ENCODE measurements at regions not wholly inside any gene's neighbourhood (a gene's known extent, or its start where the extent isn't known, plus 50 kb on each side); places are given as distances from the start of the nearest gene placed in this dataset.

DNA sequence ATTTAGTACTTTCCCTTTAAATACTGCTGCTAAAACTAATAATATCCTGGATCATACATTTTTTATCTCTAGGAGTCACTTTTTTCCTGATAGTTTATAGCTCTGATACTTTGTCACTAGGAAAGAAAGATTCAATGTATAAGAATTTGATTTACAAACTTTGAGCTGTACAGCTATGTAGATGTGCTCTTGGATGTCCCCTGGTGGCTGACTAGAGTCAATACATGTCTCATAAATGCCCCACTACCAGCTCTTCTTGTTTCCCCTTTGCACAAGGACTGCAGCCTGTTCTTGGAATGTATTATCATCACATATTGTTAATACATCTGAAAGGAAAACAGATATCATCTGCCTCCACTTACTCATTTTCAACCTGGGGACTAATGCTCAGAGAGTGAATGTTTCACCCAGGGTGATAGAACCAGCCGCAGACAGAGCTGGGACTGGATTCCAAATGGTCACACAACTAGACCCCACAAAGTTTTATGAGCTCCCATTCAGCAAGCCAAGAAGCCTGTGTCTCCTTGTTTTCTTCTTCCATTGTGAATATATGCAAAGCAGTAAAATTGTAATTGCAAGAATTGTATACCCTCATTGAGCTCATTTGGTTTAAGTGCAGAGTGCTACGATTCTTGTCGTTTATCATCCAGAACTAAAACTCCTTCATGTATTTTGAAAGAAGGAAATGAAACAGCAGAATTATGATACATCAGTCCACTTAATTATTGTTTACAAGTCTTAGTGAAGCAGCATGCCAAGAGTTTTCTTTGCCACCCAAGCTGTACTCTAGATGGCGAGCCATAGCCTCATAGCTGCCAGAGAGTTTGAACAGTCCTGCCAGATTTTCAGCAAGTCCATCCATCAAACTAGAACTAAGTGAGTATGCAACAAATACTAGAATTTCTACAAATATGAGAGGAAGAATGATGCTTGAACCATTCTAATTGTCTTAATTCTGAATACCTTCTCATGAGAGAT lies 261.6 kb upstream of the LMCD1 start:
- Histone ChIP-seq H3K27me3 (replicated peaks) (no peaks in the 10 kb centered on the region), H3K27ac (no peak overlapping the region), H3K4me3 (ENCODE audit: low read depth, low read length) (no peak overlapping the region), H3K36me3 (replicated peaks) (no peaks in the 10 kb centered on the region)
- in situ Hi-C loops (cut with HindIII; ENCODE audit: low pct_ligation_motif_present, low sequenced_read_pairs): no loop called here
- DNase-seq: peak; percentile 9
- peak; percentile 91 for TF ChIP-seq CTCF (IDR thresholded peaks at IDR 0.05; ENCODE audit: low read depth, low read length, missing control alignments)

- in situ Hi-C loops (cut with HindIII; ENCODE audit: low pct_ligation_motif_present, low sequenced_read_pairs): no loop called here
- Histone ChIP-seq H3K4me3 (ENCODE audit: low read depth, low read length) (no peak overlapping the region), H3K27me3 (replicated peaks) (no peaks in the 10 kb centered on the region), H3K36me3 (replicated peaks) (no peaks in the 10 kb centered on the region), H3K27ac (no peak overlapping the region)
- DNase-seq: no peak
- TF ChIP-seq CTCF (IDR thresholded peaks at IDR 0.05; ENCODE audit: low read depth, low read length, missing control alignments): no peak
Measured at GRCh38 chr3:8246070-8246469, 255.6 kb upstream of the LMCD1 start.

DNA sequence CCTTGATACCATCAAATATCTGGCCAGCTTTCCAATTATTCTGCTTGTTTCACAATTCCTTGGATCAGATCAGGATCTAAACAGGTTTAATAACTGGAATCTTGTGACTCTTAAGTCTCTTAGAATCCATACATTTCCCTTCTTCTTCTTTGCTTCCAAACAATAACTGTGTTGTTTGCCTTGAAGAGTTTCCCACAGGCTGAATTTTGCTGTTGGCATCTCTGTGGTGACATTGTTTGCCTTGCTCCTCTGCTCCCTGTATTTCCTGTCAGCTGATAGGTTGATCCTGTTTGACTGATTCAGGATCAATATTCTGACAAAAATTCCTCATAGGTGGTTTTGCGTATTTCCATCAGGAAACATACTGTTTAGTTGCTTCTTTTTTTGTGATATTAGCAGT lies 248.4 kb upstream of the LMCD1 start:
- no peak for DNase-seq
- Histone ChIP-seq H3K27ac (no peak overlapping the region), H3K4me3 (ENCODE audit: low read depth, low read length) (no peak overlapping the region), H3K36me3 (replicated peaks) (no peaks in the 10 kb centered on the region), H3K27me3 (replicated peaks) (no peaks in the 10 kb centered on the region)
- in situ Hi-C loops (cut with HindIII; ENCODE audit: low pct_ligation_motif_present, low sequenced_read_pairs): no loop called here
- TF ChIP-seq CTCF (IDR thresholded peaks at IDR 0.05; ENCODE audit: low read depth, low read length, missing control alignments): no peak

DNA sequence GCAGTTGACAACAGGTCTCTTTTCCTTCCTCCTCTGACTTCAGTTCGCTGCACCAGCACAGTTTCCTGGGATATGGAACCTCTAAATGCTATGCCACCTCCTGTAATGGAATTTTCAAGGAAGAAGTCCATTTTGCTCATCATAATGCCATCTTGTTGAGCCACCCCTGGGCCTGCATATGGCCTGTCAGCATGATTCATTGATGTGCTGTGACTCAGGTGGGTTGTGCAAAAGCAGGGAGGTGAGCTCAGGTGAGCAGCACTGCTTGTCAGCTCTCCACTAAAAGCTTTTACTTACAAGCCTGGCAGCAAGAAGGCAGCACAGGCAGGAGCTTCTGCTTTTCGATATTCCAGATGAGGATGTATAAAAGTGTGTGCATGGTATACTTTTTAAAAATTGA lies 247.1 kb upstream of the LMCD1 start:
- Histone ChIP-seq H3K4me3 (ENCODE audit: low read depth, low read length) (no peak overlapping the region), H3K27me3 (replicated peaks) (no peaks in the 10 kb centered on the region), H3K36me3 (replicated peaks) (no peaks in the 10 kb centered on the region), H3K27ac (no peak overlapping the region)
- TF ChIP-seq CTCF (IDR thresholded peaks at IDR 0.05; ENCODE audit: low read depth, low read length, missing control alignments): no peak
- in situ Hi-C loops (cut with HindIII; ENCODE audit: low pct_ligation_motif_present, low sequenced_read_pairs): no loop called here
- DNase-seq: no peak

DNA sequence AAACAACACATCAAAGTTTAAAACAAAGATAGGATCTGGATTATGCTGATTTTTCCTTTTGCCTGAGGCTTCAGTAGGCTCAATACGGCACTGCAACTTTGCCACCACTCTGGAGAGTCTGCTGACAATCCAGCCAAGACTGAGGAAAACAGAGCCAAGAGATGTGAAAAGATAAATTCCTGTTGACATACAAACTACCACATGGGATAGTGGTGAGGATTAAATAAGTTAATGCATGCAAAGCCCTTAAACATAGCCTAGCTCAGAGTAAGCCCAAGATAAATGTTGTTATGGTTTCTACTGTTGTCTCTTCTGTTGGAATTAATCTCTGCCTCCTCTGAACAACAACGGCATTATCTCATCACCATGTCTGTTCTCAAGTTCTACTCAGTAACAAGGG lies 245.9 kb upstream of the LMCD1 start:
- TF ChIP-seq CTCF (IDR thresholded peaks at IDR 0.05; ENCODE audit: low read depth, low read length, missing control alignments): no peak

More for the DNA sequence above, 245.9 kb upstream of the LMCD1 start:
- Histone ChIP-seq H3K36me3 (replicated peaks) (no peaks in the 10 kb centered on the region), H3K4me3 (ENCODE audit: low read depth, low read length) (no peak overlapping the region), H3K27ac (no peak overlapping the region), H3K27me3 (replicated peaks) (no peaks in the 10 kb centered on the region)
- no peak for DNase-seq
- in situ Hi-C loops (cut with HindIII; ENCODE audit: low pct_ligation_motif_present, low sequenced_read_pairs): no loop called here

All from brain microvascular endothelial cell (primary cell).